Left ventricle myocardium inferior (tissue), 1 donor: ENCODE measurements at regions not wholly inside any gene's neighbourhood (a gene's known extent, or its start where the extent isn't known, plus 50 kb on each side); places are given as distances from the start of the nearest gene placed in this dataset.

Experiments
- DNase-seq: peaks from one replicate; pipeline ENCODE4 v3.0.0-alpha.2; 2020
- H3K27ac ChIP-seq: fragments of 200-600 bp; replicated peaks from 2 replicates; pipeline ENCODE4 v1.8.0; 2021
- H3K27me3 ChIP-seq: fragments of 200-600 bp; 2 replicates; pipeline ENCODE4 v1.8.0; 2021; ENCODE audit warnings: low read depth
- H3K36me3 ChIP-seq: fragments of 200-600 bp; 2 replicates; pipeline ENCODE4 v1.8.0; 2021
- H3K4me1 ChIP-seq: fragments of 200-600 bp; 2 replicates; pipeline ENCODE4 v1.8.0; 2021
- H3K4me3 ChIP-seq: fragments of 200-600 bp; 2 replicates; pipeline ENCODE4 v1.8.0; 2021; ENCODE audit warnings: mild to moderate bottlenecking, moderate library complexity
- H3K9me3 ChIP-seq: fragments of 200-600 bp; replicated peaks from 2 replicates; pipeline ENCODE4 v1.8.0; 2021
- intact Hi-C: fragments of 100-400 bp; cut with micrococcal nuclease; formaldehyde crosslinking; loops from one replicate; pipeline ENCODE4 v1.11.0; 2022
- TF ChIP-seq, protein P1 (sequence below): fragments of 200-600 bp; IDR thresholded peaks from 2 replicates; pipeline ENCODE4 v1.8.0; 2021; ENCODE audit warnings: antibody characterized with exemption, mild to moderate bottlenecking, borderline replicate concordance
- donor health status: DM: no; HTN: yes; CAD: no; lungs with severe emphysema.

DNA sequence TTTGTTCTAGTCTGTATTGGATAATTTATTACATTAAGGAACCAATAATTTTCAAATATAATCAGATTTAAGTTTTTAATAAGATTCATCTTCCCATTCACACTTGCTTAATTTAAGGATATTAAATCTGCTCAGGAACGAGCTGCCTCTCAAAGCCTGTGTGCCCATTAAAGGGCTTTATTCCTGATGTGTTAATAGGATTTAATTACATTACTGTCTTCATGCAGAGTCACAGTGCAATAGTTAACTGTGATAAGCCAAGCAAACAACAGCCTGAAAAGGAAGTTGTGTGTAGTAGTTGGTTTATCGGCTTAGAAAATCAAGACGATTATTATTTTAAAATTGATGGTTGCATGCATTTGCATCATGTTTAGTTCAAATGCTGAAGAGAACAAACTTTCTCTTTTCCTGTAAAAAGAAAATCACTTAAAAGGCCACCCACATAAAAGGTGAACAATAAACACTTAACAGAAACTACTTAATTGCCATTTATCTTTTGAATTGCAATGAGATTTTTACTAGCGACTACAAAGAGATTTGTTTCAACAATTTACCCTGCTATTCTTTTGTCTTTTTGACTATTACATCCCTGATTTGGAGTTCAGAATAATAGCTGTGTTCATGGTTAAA, 174.6 kb downstream of the RWDD3 start:
- no peak overlapping the region for H3K27ac ChIP-seq
- H3K4me3 ChIP-seq, result no peak overlapping the region
- intact Hi-C loops, result no loop called here
- no peaks in the 10 kb centered on the region for H3K36me3 ChIP-seq
- no peak for DNase-seq
- TF ChIP-seq, protein P1, sequence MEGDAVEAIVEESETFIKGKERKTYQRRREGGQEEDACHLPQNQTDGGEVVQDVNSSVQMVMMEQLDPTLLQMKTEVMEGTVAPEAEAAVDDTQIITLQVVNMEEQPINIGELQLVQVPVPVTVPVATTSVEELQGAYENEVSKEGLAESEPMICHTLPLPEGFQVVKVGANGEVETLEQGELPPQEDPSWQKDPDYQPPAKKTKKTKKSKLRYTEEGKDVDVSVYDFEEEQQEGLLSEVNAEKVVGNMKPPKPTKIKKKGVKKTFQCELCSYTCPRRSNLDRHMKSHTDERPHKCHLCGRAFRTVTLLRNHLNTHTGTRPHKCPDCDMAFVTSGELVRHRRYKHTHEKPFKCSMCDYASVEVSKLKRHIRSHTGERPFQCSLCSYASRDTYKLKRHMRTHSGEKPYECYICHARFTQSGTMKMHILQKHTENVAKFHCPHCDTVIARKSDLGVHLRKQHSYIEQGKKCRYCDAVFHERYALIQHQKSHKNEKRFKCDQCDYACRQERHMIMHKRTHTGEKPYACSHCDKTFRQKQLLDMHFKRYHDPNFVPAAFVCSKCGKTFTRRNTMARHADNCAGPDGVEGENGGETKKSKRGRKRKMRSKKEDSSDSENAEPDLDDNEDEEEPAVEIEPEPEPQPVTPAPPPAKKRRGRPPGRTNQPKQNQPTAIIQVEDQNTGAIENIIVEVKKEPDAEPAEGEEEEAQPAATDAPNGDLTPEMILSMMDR, result no peak
- no peaks in the 10 kb centered on the region for H3K4me1 ChIP-seq
- H3K27me3 ChIP-seq, result peaks cover 11% of the 10 kb centered on the region
- H3K9me3 ChIP-seq, result peaks cover 8% of the 10 kb centered on the region

DNA sequence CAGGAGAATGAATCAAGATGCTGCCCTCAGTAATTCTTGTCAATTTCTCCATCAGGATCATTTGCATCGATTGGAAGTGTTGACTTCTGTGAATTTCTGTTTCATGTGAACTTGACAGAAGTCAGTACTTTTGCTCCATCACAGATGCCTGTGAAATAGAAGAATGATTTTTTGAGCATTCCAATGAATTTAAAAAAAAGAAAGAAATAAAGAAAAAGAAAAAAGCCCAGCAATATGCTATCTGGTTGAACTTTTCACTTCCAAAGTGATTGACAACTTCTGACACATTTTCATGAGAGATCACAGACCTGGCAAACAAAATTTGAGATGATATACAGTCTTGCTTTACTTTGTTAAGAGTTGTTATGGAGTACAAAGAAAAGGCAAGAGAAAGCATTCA, 175.3 kb downstream of the RWDD3 start:
- H3K36me3 ChIP-seq, result no peaks in the 10 kb centered on the region
- peaks cover 11% of the 10 kb centered on the region for H3K27me3 ChIP-seq
- TF ChIP-seq, protein P1, result no peak
- H3K27ac ChIP-seq, result no peak overlapping the region
- DNase-seq, result no peak
- H3K9me3 ChIP-seq, result peaks cover 1% of the 10 kb centered on the region
- H3K4me3 ChIP-seq, result no peak overlapping the region
- intact Hi-C loops, result no loop called here
- H3K4me1 ChIP-seq, result no peaks in the 10 kb centered on the region

DNA sequence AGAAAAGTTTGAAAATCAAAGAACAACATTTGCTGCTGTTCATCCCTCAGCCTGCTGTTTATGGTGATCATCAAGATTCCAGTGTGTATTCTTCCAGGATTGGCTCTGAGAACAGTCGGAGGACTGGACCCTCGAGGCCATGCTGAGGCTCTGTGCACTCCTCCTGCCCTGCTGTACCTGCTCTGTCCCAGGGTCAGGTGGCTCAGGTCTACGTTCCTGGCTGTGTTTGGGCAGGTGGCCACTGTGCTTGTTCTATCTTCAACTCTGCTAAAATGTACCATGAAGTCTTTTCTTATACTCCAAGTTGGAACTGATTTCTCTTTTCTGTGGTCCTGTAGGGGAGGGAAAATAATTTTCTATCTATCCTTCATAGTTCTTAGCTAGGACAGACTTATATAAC, 175.9 kb downstream of the RWDD3 start:
- Histone ChIP-seq H3K36me3 (no peaks in the 10 kb centered on the region), H3K27ac (no peak overlapping the region), H3K4me1 (no peaks in the 10 kb centered on the region), H3K4me3 (no peak overlapping the region), H3K9me3 (no peaks in the 10 kb centered on the region), H3K27me3 (peaks cover 11% of the 10 kb centered on the region)
- intact Hi-C loops, result no loop called here
- no peak for DNase-seq
- TF ChIP-seq, protein P1, result no peak

DNA sequence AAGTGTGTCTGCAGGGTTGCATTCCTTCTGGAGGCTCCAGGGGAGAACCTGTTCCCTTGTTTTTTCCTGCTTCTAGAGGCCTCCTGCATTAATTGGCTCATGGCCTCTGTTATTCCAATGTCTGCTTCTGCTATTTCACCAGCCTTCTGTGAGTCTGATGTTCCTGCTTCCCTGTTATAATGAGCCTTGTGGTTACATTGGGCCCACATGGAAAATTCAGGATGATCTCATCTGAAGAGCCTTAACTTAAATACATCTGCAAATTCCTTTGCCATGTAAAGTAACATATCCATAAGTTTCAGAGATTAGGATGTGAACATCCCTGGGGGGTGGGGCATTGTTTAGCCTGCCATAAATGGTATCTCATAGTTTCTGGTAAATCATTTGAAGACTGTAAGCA, 181.1 kb downstream of the RWDD3 start:
- Histone ChIP-seq H3K4me1 (no peaks in the 10 kb centered on the region), H3K27me3 (no peaks in the 10 kb centered on the region), H3K4me3 (no peak overlapping the region), H3K36me3 (no peaks in the 10 kb centered on the region), H3K27ac (no peak overlapping the region), H3K9me3 (no peaks in the 10 kb centered on the region)
- TF ChIP-seq, protein P1, result no peak
- intact Hi-C loops, result no loop called here
- DNase-seq, result no peak

DNA sequence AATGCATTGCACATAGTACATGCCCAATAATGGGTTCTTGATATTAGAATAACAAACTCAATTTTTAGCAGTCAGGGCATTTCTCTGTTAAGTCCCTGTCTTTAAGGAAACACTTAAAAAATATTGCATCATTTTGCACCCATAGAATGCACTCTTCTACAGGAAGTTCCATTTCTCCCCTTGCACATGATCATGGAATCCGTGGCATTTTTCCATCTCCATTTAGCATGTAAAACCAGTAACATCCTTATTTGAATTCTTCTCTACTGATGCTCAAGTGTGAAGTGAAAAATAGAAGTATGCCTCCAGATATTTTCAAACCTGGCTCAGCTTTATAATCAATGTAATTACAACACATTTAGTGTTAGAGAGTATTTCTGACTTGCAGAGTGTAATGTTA, 192.8 kb downstream of the RWDD3 start:
- no peak for DNase-seq
- Histone ChIP-seq H3K4me3 (no peak overlapping the region), H3K36me3 (no peaks in the 10 kb centered on the region), H3K27me3 (peaks cover 10% of the 10 kb centered on the region), H3K9me3 (no peaks in the 10 kb centered on the region), H3K4me1 (no peaks in the 10 kb centered on the region), H3K27ac (no peak overlapping the region)
- TF ChIP-seq, protein P1, result no peak
- intact Hi-C loops, result no loop called here
